Right lobe of liver (tissue), 6 donors: ENCODE measurements at regions not wholly inside any gene's neighbourhood (a gene's known extent, or its start where the extent isn't known, plus 50 kb on each side); places are given as distances from the start of the nearest gene placed in this dataset.

Source experiments
- ATAC-seq, 4 donors: fragments of 200-7000 bp; cut with Tn5 transposase; one replicate each; pipeline ENCODE4 v1.9.1; 2020; ENCODE audit warnings: mild to moderate bottlenecking in 4 of 4, moderate library complexity in 4 of 4
- DNase-seq, 3 donors: peaks; one replicate each; pipeline ENCODE4 v3.0.0-alpha.2; 2020
- H3K27ac ChIP-seq, 3 donors: fragments of 200-600 bp; one replicate each; pipeline ENCODE4 v1.8.0; 2022
- H3K27me3 ChIP-seq, 2 donors: fragments of 200-600 bp; one replicate each; pipeline ENCODE4 v1.8.0; 2022
- H3K36me3 ChIP-seq, 4 donors: fragments of 200-600 bp; sonication (generic) in 1 of 4; one replicate each; pipeline versions ENCODE4 v1.5.1 to v1.8.0; 2017 to 2022; ENCODE audit warnings: control low read depth in 1 of 4
- H3K4me1 ChIP-seq, 4 donors: fragments of 200-600 bp; sonication (generic) in 1 of 4; one replicate each; pipeline versions ENCODE4 v1.5.1 to v1.8.0; 2017 to 2022; ENCODE audit warnings: control low read depth in 1 of 4
- H3K4me3 ChIP-seq, 3 donors: fragments of 200-600 bp; one replicate each; pipeline ENCODE4 v1.8.0; 2022
- H3K9me3 ChIP-seq, 4 donors: fragments of 200-600 bp; sonication (generic) in 1 of 4; one replicate each; pipeline versions ENCODE4 v1.5.1 to v1.8.0; 2017 to 2022; ENCODE audit warnings: control low read depth in 1 of 4
- POLR2A ChIP-seq: fragments of 450-650 bp; IDR thresholded peaks from one replicate; pipeline ENCODE4 v1.6.1; 2017; ENCODE audit warnings: antibody characterized with exemption, mild to moderate bottlenecking
- WGBS: methylation state at CpG from one replicate; pipeline ENCODE4 v1.1.6; 2018; ENCODE audit warnings: low coverage, low lambda C conversion rate; ENCODE audit not compliant: insufficient coverage; ENCODE audit errors: missing lambda C conversion rate; 5-methylcytosine and 5-hydroxymethylcytosine counted together
- intact Hi-C, 2 donors: fragments of 100-400 bp; cut with DNase I; formaldehyde crosslinking; loops; one replicate each; pipeline versions ENCODE4 v1.11.2 to v1.14.1; 2022
- TF ChIP-seq, protein P1 (sequence below), 4 donors: fragments of 200-600 bp in 3 of 4; fragments of 450-650 bp in 1 of 4; IDR thresholded peaks; one replicate each; pipeline versions ENCODE4 v1.5.1 to v1.8.0; 2016 to 2022; ENCODE audit warnings: antibody characterized with exemption in 4 of 4, mild to moderate bottlenecking in 2 of 4
- donor health status: DM: no; HTN: yes; CAD: no.
- donor health status: DM: no; HTN: no; CAD: no.
- donor health status: DM: no; HTN: no; CAD: no.
- donor health status: DM: no; HTN: yes; CAD: no.
- donor health status: DM: no; HTN: yes; CAD: no.

DNA sequence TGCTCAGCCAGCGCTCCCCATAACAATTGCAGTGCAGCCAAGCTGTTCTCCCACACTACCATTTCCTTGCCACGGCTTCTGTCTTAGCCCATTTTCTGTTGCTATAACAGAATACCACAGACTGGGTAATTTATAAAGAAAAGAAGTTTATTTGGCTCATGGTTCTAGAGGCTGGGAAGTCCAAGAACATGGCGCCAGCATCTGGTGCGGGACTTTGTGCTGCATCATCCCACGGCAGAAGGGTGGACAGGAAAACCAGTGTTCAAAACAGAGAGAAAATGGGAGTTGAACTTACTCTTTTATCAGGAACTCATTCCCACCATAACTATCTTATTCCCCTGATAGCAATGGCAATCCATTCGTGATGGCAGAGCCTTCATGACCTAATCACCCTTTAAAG, 104.6 kb downstream of the FHDC1 start:
- no peaks in the 10 kb centered on the region for H3K9me3 ChIP-seq
- TF ChIP-seq, protein P1, sequence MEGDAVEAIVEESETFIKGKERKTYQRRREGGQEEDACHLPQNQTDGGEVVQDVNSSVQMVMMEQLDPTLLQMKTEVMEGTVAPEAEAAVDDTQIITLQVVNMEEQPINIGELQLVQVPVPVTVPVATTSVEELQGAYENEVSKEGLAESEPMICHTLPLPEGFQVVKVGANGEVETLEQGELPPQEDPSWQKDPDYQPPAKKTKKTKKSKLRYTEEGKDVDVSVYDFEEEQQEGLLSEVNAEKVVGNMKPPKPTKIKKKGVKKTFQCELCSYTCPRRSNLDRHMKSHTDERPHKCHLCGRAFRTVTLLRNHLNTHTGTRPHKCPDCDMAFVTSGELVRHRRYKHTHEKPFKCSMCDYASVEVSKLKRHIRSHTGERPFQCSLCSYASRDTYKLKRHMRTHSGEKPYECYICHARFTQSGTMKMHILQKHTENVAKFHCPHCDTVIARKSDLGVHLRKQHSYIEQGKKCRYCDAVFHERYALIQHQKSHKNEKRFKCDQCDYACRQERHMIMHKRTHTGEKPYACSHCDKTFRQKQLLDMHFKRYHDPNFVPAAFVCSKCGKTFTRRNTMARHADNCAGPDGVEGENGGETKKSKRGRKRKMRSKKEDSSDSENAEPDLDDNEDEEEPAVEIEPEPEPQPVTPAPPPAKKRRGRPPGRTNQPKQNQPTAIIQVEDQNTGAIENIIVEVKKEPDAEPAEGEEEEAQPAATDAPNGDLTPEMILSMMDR (IDR thresholded peaks at IDR 0.05) = no peak
- TF ChIP-seq POLR2A = no peak
- no peaks in the 10 kb centered on the region for H3K27me3 ChIP-seq
- H3K4me3 ChIP-seq = no peak overlapping the region
- ATAC-seq (no peak), DNase-seq (no peak)
- no peaks in the 10 kb centered on the region for H3K36me3 ChIP-seq
- H3K27ac ChIP-seq = no peak overlapping the region
- WGBS = 96% methylated on average over 6 of the region's 6 CpGs
- no peaks in the 10 kb centered on the region for H3K4me1 ChIP-seq
- intact Hi-C loops = no loop called here

DNA sequence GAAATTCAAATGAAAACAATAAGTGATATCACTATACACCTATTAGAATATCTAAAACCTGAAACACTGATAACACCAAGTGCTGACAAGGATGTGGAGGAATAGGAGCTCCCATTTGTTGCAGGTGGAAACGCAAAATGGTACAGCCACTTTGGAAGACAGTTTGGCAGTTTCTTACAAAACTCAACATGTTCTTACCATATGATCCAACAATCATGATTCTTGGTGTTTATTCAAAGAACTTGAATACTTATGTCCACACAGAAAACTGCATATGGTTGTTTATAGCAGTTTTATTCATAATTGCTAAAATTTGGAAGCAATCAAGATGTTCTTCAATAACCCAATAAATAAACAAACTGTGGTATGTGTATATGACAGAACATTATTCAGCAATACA, 107.9 kb downstream of the FHDC1 start:
- intact Hi-C loops = no loop called here
- Histone ChIP-seq H3K9me3 (no peaks in the 10 kb centered on the region), H3K27me3 (no peaks in the 10 kb centered on the region), H3K27ac (no peak overlapping the region), H3K4me3 (no peak overlapping the region), H3K4me1 (no peaks in the 10 kb centered on the region), H3K36me3 (no peaks in the 10 kb centered on the region)
- 70% methylated on average over 1 of the region's 1 CpG for WGBS
- ATAC-seq (no peak), DNase-seq (no peak)
- TF ChIP-seq, protein P1 (IDR thresholded peaks at IDR 0.05) = no peak

DNA sequence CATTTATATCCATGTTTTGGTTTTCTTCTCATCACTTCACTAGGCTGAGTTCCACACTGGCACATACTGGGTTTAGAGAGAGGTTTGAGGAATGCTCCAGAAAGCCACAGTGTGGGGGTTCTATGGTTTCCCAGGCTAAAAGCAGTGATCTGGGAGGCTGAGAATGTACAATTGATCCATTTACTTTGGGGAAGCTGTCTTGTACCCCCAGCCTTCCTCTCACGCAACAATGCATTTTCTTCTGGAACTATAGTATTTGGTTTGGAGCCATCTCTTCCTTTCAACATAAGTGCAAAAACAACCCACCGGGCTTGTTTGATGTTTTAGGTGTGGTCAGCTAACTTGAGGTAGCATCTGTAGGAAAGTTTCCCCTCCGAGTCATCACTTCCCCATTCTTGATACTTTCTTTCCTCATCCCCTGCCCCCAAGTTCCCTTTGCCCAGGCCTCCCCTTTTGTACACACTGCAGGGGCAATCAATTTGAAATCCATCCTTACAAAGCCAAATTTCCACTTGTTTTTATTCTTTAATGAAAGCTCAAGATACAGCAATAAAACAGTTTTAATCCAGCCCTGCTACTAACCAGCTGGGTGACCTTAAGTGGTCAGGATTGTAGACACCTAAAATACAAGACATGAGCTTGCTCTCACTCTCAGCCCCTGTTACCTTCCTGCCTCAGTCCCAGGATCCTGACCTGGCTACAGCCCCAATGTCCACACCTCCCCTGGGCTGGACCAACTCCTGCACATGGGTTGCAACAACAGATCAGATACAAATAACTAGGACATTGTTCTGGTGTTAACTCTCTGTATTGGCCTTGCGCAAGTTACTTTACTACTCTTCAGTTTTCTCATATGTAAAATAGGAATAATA, 109.2 kb downstream of the FHDC1 start:
- H3K4me1 ChIP-seq = no peaks in the 10 kb centered on the region
- DNase-seq (no peak), ATAC-seq (no peak)
- H3K36me3 ChIP-seq = no peaks in the 10 kb centered on the region
- H3K27me3 ChIP-seq = no peaks in the 10 kb centered on the region
- no peak overlapping the region for H3K27ac ChIP-seq
- TF ChIP-seq, protein P1 (IDR thresholded peaks at IDR 0.05) = no peak
- no peak for TF ChIP-seq POLR2A
- intact Hi-C loops = no loop called here
- WGBS = 68% methylated on average over 4 of the region's 4 CpGs
- no peaks in the 10 kb centered on the region for H3K9me3 ChIP-seq
- H3K4me3 ChIP-seq = no peak overlapping the region

DNA sequence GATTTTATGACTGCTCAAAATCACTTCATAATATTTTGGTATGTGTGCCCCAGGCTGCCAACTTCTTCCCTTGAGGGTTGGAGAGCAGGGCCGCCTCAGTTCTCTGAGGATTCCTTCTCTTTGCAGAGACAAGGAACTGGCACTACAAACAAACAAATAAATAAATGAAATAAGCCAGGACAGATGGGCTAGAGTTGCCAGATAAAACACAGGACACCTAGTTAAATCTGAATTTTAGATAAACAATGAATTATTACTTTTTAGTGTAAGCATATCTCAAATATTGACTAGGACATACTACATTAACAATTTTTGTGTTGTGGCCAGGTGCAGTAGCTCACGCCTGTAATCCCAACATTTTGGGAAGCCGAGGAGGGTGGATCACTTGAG, 122.5 kb downstream of the FHDC1 start:
- Histone ChIP-seq H3K9me3 (no peaks in the 10 kb centered on the region), H3K36me3 (no peaks in the 10 kb centered on the region), H3K27ac (no peak overlapping the region), H3K27me3 (no peaks in the 10 kb centered on the region), H3K4me3 (no peak overlapping the region), H3K4me1 (no peaks in the 10 kb centered on the region)
- intact Hi-C loops = no loop called here
- ATAC-seq (no peak), DNase-seq (no peak)
- no peak for TF ChIP-seq POLR2A
- TF ChIP-seq, protein P1 (IDR thresholded peaks at IDR 0.05) = no peak
- WGBS = 80% methylated on average over 3 of the region's 3 CpGs
